Natural killer cell treated with Interleukin-12 subunit alpha and Interleukin-12 subunit beta and Interleukin-15 and Interleukin-18, amount 100 ng/mL, for 72 hours (primary cell): ENCODE measurements at regions not wholly inside any gene's neighbourhood (a gene's known extent, or its start where the extent isn't known, plus 50 kb on each side); places are given as distances from the start of the nearest gene placed in this dataset.

Experiments used
- ATAC-seq, 2 donors: fragments of 150-1000 bp; cut with Tn5 transposase in 1 of 2; sonication (Bioruptor Pico), chemical (Tn5 transposase) in 1 of 2; 2 replicates each; pipeline ENCODE4 v1.10.0; 2021
- DNase-seq: peaks from one replicate; pipeline ENCODE4 v3.0.0; 2022; ENCODE audit warnings: low spot score
- H3K27ac Mint-ChIP-seq, 2 donors: 1 replicate in 1 of 2; 2 replicates in 1 of 2; pipeline ENCODE4 v1.8.0; 2022; ENCODE audit warnings: mixed read lengths in 2 of 2, mild to moderate bottlenecking in 1 of 2, moderate library complexity in 1 of 2
- H3K27me3 Mint-ChIP-seq, 2 donors: 1 replicate in 1 of 2; 2 replicates in 1 of 2; pipeline ENCODE4 v1.8.0; 2022; ENCODE audit warnings: mixed read lengths in 2 of 2
- H3K36me3 Mint-ChIP-seq: one replicate; pipeline ENCODE4 v1.8.0; 2022; ENCODE audit warnings: mixed read lengths
- H3K4me1 Mint-ChIP-seq, 2 donors: 1 replicate in 1 of 2; 2 replicates in 1 of 2; pipeline ENCODE4 v1.8.0; 2022; ENCODE audit warnings: low read depth in 2 of 2, mixed read lengths in 2 of 2, mild to moderate bottlenecking in 1 of 2
- H3K4me3 Mint-ChIP-seq: one replicate; pipeline ENCODE4 v1.8.0; 2022; ENCODE audit warnings: mixed read lengths
- H3K9me3 Mint-ChIP-seq: 2 replicates; pipeline ENCODE4 v1.8.0; 2022; ENCODE audit warnings: mixed read lengths

- DNase-seq (no peak), ATAC-seq (no peak)
- Mint-ChIP-seq H3K4me3 (no peak overlapping the region), H3K4me1 (no peaks in the 10 kb centered on the region), H3K27ac (no peak overlapping the region), H3K9me3 (no peaks in the 10 kb centered on the region), H3K36me3 (no peaks in the 10 kb centered on the region), H3K27me3 (peaks cover 15 to 41% of the 10 kb centered on the region in 2 donors)
These were observed 142.0 kb downstream of the MCHR2 start for GRCh38 chr6:99852031-99852430.

DNA sequence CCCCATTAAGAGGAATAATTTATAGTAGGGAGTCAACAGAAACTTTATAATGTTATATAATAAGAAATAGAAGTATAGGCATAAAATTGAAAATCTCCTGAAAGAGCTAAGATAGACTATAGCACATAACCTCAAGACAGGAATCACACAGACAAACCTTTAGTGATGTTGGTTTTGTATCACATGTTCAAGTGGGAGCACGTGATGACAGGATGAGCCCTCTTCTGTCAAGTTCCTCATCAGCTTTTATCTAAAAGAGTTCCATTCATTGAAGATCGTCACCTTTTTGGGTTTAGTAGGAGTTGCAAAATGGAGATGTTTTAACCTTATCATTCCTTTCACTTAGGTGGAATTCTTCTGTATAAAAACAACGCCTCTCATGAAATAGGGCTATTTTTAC, 127.0 kb downstream of the MCHR2 start:
- no peak overlapping the region for H3K4me3 Mint-ChIP-seq
- H3K4me1 Mint-ChIP-seq, result peaks cover 0 to 4% of the 10 kb centered on the region in 2 donors
- DNase-seq, result no peak
- no peaks in the 10 kb centered on the region for H3K9me3 Mint-ChIP-seq
- H3K36me3 Mint-ChIP-seq, result no peaks in the 10 kb centered on the region
- ATAC-seq, result no peak
- no peak overlapping the region for H3K27ac Mint-ChIP-seq
- peaks cover 17 to 47% of the 10 kb centered on the region in 2 donors for H3K27me3 Mint-ChIP-seq

DNA sequence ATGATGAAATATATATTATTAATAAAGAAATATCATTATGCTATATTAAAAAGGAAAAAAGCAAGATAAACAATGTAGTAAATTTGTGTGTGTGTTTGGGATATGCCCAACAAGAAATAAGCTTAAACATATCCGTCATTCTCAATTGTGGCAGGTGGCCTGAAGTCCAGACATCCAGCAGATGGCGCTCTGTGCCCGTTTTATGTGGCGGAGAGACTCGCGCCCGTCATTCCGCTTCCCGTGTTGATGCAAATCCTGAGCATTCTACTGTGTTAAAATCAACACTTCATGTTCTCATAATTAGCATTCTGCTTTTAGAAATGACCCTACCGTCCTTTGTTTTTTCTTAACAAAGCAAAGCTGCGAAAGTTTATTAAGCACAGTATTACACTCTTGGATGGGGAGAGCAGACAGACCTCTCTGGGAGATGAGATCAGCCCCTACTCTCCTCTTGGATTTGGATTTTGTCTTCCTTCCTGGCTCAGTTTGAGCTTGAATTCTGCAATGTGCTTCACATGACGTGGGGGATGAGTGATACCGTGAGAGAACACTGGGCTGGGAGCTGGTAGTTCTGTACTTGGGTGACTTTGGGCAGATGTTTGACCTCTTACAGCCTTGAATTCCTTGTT, 125.8 kb downstream of the MCHR2 start:
- H3K9me3 Mint-ChIP-seq, result no peaks in the 10 kb centered on the region
- DNase-seq, result peak; percentile 69
- H3K27ac Mint-ChIP-seq, result no peak overlapping the region
- peaks cover 20 to 52% of the 10 kb centered on the region in 2 donors for H3K27me3 Mint-ChIP-seq
- H3K4me3 Mint-ChIP-seq, result no peak overlapping the region
- ATAC-seq, result peak in 1 of 2 donors; percentile 69
- H3K36me3 Mint-ChIP-seq, result no peaks in the 10 kb centered on the region
- H3K4me1 Mint-ChIP-seq, result peaks cover 0 to 4% of the 10 kb centered on the region in 2 donors
